ENCODE measurements at regions not wholly inside any gene's neighbourhood (a gene's known extent, or its start where the extent isn't known, plus 50 kb on each side); places are given as distances from the start of the nearest gene placed in this dataset.

DNA sequence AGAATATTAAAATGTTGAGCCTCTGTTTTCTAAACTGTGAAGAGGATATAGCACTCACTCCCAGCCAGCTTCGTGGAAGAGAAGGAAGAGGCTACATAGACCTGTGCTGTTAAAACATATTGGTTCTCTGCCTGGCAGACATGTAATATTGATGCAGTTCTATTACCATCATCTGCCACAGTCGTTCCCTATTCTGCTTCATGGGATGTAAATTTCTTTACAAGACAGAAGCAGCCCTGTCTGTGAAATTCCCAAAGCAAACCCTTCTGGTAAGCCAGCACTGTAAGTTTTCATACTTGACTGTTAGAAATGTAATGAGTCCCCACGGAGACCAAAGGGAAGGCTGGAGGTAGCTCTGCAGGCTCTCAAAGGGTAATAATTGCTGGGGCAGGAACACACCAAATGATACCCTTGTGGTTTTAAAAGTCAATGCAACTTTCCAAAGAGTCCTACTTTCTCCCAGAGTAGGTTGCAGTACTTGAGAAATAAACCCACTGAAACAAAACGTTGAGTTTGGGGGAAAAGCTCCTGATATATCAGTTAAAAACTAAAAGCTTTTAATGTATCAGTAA lies 129.9 kb upstream of the HES1 start:
- DNase-seq (ENCODE audit: low read depth), result no peak
- no peak overlapping the region for H3K4me3 ChIP-seq (ENCODE audit: low read depth, low read length)
- TF ChIP-seq, protein P1, sequence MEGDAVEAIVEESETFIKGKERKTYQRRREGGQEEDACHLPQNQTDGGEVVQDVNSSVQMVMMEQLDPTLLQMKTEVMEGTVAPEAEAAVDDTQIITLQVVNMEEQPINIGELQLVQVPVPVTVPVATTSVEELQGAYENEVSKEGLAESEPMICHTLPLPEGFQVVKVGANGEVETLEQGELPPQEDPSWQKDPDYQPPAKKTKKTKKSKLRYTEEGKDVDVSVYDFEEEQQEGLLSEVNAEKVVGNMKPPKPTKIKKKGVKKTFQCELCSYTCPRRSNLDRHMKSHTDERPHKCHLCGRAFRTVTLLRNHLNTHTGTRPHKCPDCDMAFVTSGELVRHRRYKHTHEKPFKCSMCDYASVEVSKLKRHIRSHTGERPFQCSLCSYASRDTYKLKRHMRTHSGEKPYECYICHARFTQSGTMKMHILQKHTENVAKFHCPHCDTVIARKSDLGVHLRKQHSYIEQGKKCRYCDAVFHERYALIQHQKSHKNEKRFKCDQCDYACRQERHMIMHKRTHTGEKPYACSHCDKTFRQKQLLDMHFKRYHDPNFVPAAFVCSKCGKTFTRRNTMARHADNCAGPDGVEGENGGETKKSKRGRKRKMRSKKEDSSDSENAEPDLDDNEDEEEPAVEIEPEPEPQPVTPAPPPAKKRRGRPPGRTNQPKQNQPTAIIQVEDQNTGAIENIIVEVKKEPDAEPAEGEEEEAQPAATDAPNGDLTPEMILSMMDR (IDR thresholded peaks at IDR 0.05; ENCODE audit: insufficient read depth, low read length, poor library complexity, severe bottlenecking), result no peak
- no peaks in the 10 kb centered on the region for H3K36me3 ChIP-seq (ENCODE audit: control insufficient read depth, insufficient read depth, low read length)
- no peaks in the 10 kb centered on the region for H3K27me3 ChIP-seq (ENCODE audit: control insufficient read depth, insufficient read depth, low read length)

DNA sequence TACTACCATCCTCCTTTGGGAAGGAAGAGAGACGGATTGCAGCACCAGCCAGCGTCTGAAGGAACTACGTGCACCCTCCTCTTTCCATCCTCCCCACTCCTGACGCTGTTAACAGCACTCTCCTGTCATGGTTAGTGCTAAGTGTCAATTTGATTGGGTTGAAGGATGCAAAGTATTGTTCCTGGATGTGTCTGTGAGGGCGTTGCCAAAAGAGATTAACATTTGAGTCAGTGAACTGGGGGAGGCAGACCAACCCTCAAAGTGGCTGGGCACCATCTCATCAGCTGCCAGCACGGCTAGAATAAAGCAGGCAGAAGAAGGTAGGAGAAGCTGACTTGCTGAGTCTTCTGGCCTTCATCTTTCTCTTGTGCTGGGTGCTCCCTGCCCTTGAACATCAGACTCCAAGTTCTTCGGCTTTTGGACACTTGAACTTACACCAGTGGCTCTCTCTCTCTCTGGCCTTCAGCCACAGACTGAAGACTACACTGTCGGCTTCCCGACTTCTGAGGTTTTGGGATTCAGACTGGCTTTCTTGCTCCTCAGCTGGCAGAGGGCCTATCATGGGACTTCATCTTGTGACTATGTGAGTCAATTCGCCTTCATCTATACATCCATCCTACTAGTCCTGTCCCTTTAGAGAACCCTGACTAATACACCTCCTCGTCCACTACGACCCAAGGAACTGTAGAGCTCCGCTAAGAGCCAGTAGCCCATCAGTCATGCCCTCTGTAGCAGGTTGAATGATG lies 128.2 kb upstream of the HES1 start:
- DNase-seq (ENCODE audit: low read depth), result no peak

DNA sequence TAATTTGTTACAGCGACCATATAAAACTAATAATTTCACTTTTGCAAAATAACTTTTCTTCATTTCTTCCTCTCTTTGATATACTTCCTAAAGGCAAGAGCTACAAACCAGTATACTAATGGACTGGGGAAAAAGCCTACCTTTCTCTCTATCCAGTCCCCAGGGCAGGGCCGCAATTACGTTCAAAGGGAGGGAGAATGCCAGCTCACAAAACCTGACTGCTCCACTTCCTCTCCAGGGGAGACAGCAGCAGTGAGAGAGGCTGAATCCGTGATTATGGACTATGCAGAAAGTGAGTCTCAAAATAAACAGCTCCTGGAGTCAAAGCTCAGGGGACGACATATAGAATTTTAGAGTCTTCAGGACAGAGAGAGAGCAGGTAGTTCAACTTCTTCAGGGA lies 126.9 kb upstream of the HES1 start:
- no peak for DNase-seq (ENCODE audit: low read depth)
- H3K27me3 ChIP-seq (ENCODE audit: control insufficient read depth, insufficient read depth, low read length), result no peaks in the 10 kb centered on the region
- TF ChIP-seq, protein P1 (IDR thresholded peaks at IDR 0.05; ENCODE audit: insufficient read depth, low read length, poor library complexity, severe bottlenecking), result no peak
- no peaks in the 10 kb centered on the region for H3K36me3 ChIP-seq (ENCODE audit: control insufficient read depth, insufficient read depth, low read length)
- H3K4me3 ChIP-seq (ENCODE audit: low read depth, low read length), result no peak overlapping the region

More for the DNA sequence above, 128.2 kb upstream of the HES1 start:
- TF ChIP-seq, protein P1 (IDR thresholded peaks at IDR 0.05; ENCODE audit: insufficient read depth, low read length, poor library complexity, severe bottlenecking), result no peak
- Histone ChIP-seq H3K4me3 (ENCODE audit: low read depth, low read length) (no peak overlapping the region), H3K36me3 (ENCODE audit: control insufficient read depth, insufficient read depth, low read length) (no peaks in the 10 kb centered on the region), H3K27me3 (ENCODE audit: control insufficient read depth, insufficient read depth, low read length) (no peaks in the 10 kb centered on the region)

- H3K27me3 ChIP-seq (ENCODE audit: control insufficient read depth, insufficient read depth, low read length), result no peaks in the 10 kb centered on the region
- DNase-seq (ENCODE audit: low read depth), result no peak
- H3K4me3 ChIP-seq (ENCODE audit: low read depth, low read length), result no peak overlapping the region
- H3K36me3 ChIP-seq (ENCODE audit: control insufficient read depth, insufficient read depth, low read length), result no peaks in the 10 kb centered on the region
- TF ChIP-seq, protein P1 (IDR thresholded peaks at IDR 0.05; ENCODE audit: insufficient read depth, low read length, poor library complexity, severe bottlenecking), result no peak
These were observed 125.9 kb upstream of the HES1 start for GRCh38 chr3:194009892-194010533.

DNA sequence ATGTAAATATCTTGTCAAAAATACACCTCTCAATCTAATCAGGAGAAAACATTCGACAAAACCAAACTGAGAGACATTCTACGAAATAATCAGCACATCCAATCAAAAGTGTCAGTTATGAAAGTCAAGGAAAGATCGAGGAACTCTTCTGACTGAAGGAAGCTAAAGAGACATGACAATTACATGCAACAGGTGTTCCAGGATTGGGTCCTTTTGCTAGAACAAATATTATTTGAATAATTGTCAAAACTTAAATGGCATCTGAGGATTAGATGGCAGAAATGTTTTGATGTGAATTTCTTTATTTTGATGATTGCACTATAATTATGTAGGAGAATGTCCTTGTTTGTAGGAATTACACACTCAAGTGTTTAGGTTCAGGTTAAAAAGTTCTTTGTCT lies 124.1 kb upstream of the HES1 start:
- no peaks in the 10 kb centered on the region for H3K36me3 ChIP-seq (ENCODE audit: control insufficient read depth, insufficient read depth, low read length)
- no peaks in the 10 kb centered on the region for H3K27me3 ChIP-seq (ENCODE audit: control insufficient read depth, insufficient read depth, low read length)
- TF ChIP-seq, protein P1 (IDR thresholded peaks at IDR 0.05; ENCODE audit: insufficient read depth, low read length, poor library complexity, severe bottlenecking), result no peak
- no peak overlapping the region for H3K4me3 ChIP-seq (ENCODE audit: low read depth, low read length)
- DNase-seq (ENCODE audit: low read depth), result no peak
